HEK293T (cell line): ENCODE measurements at regions not wholly inside any gene's neighbourhood (a gene's known extent, or its start where the extent isn't known, plus 50 kb on each side); places are given as distances from the start of the nearest gene placed in this dataset.

Source experiments
- ARNT ChIP-seq: fragments of 450-650 bp; IDR thresholded peaks from 2 replicates; pipeline ENCODE4 v1.6.1; 2017; ENCODE audit warnings: mild to moderate bottlenecking
- BHLHE40 ChIP-seq: fragments of 450-650 bp; IDR thresholded peaks from 2 replicates; pipeline ENCODE4 v1.6.1; 2016; ENCODE audit warnings: mild to moderate bottlenecking, moderate library complexity, borderline replicate concordance
- CTBP1 ChIP-seq: fragments of 450-650 bp; IDR thresholded peaks from 2 replicates; pipeline ENCODE4 v1.6.1; 2016; ENCODE audit warnings: borderline replicate concordance
- ELF4 ChIP-seq: fragments of 450-650 bp; IDR thresholded peaks from 2 replicates; pipeline ENCODE4 v1.6.1; 2017; ENCODE audit warnings: antibody characterized with exemption
- FOXA1 ChIP-seq: fragments of 450-650 bp; IDR thresholded peaks from 2 replicates; pipeline ENCODE4 v1.6.1; 2016; ENCODE audit warnings: mild to moderate bottlenecking
- FOXK2 ChIP-seq: fragments of 450-650 bp; IDR thresholded peaks from 2 replicates; pipeline ENCODE4 v1.6.1; 2016; ENCODE audit warnings: mild to moderate bottlenecking
- FOXM1 ChIP-seq: fragments of 450-650 bp; IDR thresholded peaks from 2 replicates; pipeline ENCODE4 v1.6.1; 2017; ENCODE audit warnings: mild to moderate bottlenecking, borderline replicate concordance
- HDGF ChIP-seq: fragments of 450-650 bp; IDR thresholded peaks from 2 replicates; pipeline ENCODE4 v1.6.1; 2017; ENCODE audit warnings: antibody characterized with exemption, borderline replicate concordance
- LEF1 ChIP-seq: fragments of 450-650 bp; IDR thresholded peaks from 2 replicates; pipeline ENCODE4 v1.6.1; 2017; ENCODE audit warnings: mild to moderate bottlenecking, borderline replicate concordance
- NFRKB ChIP-seq: fragments of 450-650 bp; IDR thresholded peaks from 2 replicates; pipeline ENCODE4 v1.6.1; 2016; ENCODE audit warnings: mild to moderate bottlenecking, moderate library complexity
- PKNOX1 ChIP-seq: fragments of 450-650 bp; IDR thresholded peaks from 2 replicates; pipeline ENCODE4 v1.6.1; 2016
- SP1 ChIP-seq: fragments of 450-650 bp; IDR thresholded peaks from 2 replicates; pipeline ENCODE4 v1.6.1; 2017
- SUZ12 ChIP-seq: fragments of 450-650 bp; IDR thresholded peaks from 2 replicates; pipeline ENCODE4 v1.6.1; 2016; ENCODE audit warnings: mild to moderate bottlenecking
- TARDBP ChIP-seq: fragments of 450-650 bp; IDR thresholded peaks from 2 replicates; pipeline ENCODE4 v1.6.1; 2016

DNA sequence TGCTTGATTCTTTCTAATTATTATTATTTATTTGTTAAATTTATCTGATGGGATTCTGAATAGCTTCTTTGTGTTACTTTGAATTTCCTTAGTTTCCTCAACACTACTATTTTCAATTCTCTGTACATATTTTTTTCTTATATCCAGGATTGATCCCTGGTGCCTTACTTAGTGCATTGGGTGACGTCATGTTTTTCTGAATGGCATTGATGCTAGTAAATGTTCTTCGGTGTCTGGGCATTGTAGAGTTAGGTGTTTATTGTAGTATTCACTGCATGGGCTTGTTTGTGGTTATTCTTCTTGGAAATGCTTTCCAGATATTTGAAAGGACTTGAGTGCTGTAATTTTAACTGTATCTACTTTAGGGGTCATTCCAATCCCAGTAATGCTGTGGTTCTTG is 938.1 kb downstream of the FAM133A start:
- no peak for TF ChIP-seq FOXM1
- TF ChIP-seq SP1 = no peak
- TF ChIP-seq TARDBP = no peak
- no peak for TF ChIP-seq FOXA1
- no peak for TF ChIP-seq PKNOX1
- no peak for TF ChIP-seq BHLHE40
- no peak for TF ChIP-seq ARNT
- no peak for TF ChIP-seq ELF4
- TF ChIP-seq CTBP1 = no peak
- TF ChIP-seq LEF1 = no peak
- TF ChIP-seq HDGF = no peak
- TF ChIP-seq SUZ12 = no peak
- no peak for TF ChIP-seq FOXK2
- no peak for TF ChIP-seq NFRKB
